CD14-positive monocyte (primary cell): ENCODE measurements at regions not wholly inside any gene's neighbourhood (a gene's known extent, or its start where the extent isn't known, plus 50 kb on each side); places are given as distances from the start of the nearest gene placed in this dataset.

Experiments used
- DNase-seq, 3 donors: peaks; one replicate each; pipeline ENCODE4 v3.0.0-alpha.2; 2011 to 2022
- H2AFZ ChIP-seq: 2 replicates; pipeline ENCODE4 v1.6.0; 2012; ENCODE audit warnings: mild to moderate bottlenecking, low read depth, low read length, inconsistent platforms; ENCODE audit not compliant: insufficient read depth, poor library complexity, severe bottlenecking
- H3K27ac ChIP-seq, 2 donors: 1 replicate in 1 of 2; 2 replicates in 1 of 2; pipeline ENCODE4 v1.5.1; 2012 to 2013; ENCODE audit warnings: low read length in 2 of 2, control low read depth in 1 of 2, inconsistent platforms in 1 of 2, low read depth in 1 of 2, mild to moderate bottlenecking in 1 of 2
- H3K27me3 ChIP-seq, 2 donors: one replicate each; pipeline versions ENCODE4 v1.6.0 to v1.6.1; 2011 to 2013; ENCODE audit warnings: low read length in 2 of 2; ENCODE audit not compliant: control insufficient read depth in 2 of 2, insufficient read depth in 2 of 2
- H3K36me3 ChIP-seq, 2 donors: replicated peaks in 1 of 2; 1 replicate in 1 of 2; 2 replicates in 1 of 2; pipeline versions ENCODE4 v1.5.1 to v1.6.1; 2012 to 2013; ENCODE audit warnings: low read length in 2 of 2, control low read depth in 1 of 2, inconsistent platforms in 1 of 2, mild to moderate bottlenecking in 1 of 2; ENCODE audit not compliant: insufficient read depth in 2 of 2, control insufficient read depth in 1 of 2
- H3K4me1 ChIP-seq, 2 donors: 1 replicate in 1 of 2; 2 replicates in 1 of 2; pipeline versions ENCODE4 v1.5.1 to v1.6.1; 2012 to 2013; ENCODE audit warnings: low read length in 2 of 2, control low read depth in 1 of 2, inconsistent platforms in 1 of 2, mild to moderate bottlenecking in 1 of 2, moderate library complexity in 1 of 2; ENCODE audit not compliant: insufficient read depth in 2 of 2, control insufficient read depth in 1 of 2
- H3K4me2 ChIP-seq: replicated peaks from 2 replicates; pipeline ENCODE3; 2012; ENCODE audit warnings: low read length, moderate library complexity, mild to moderate bottlenecking; ENCODE audit not compliant: poor library complexity, severe bottlenecking; ENCODE audit errors: extremely low read depth
- H3K4me3 ChIP-seq, 3 experiments: fragments of 200-600 bp in 1 of 3; sonication (generic) in 1 of 3; replicated peaks in 1 of 3; 1 replicate in 2 of 3; 2 replicates in 1 of 3; pipeline ENCODE4 v1.5.1; 2011 to 2013; ENCODE audit warnings: low read length in 3 of 3, mild to moderate bottlenecking in 3 of 3, control low read depth in 2 of 3, low read depth in 2 of 3, inconsistent platforms in 1 of 3, moderate library complexity in 1 of 3
- H3K79me2 ChIP-seq: 2 replicates; pipeline ENCODE4 v1.6.0; 2012; ENCODE audit warnings: mild to moderate bottlenecking, control low read depth, inconsistent platforms, low read length, moderate library complexity; ENCODE audit not compliant: insufficient read depth
- H3K9ac ChIP-seq: 2 replicates; pipeline ENCODE4 v1.6.0; 2017; ENCODE audit warnings: low read length, mild to moderate bottlenecking; ENCODE audit not compliant: insufficient read depth, poor library complexity, severe bottlenecking
- H3K9me3 ChIP-seq, 2 donors: replicated peaks in 1 of 2; 1 replicate in 1 of 2; 2 replicates in 1 of 2; pipeline versions ENCODE4 v1.5.1 to v1.6.1; 2012 to 2013; ENCODE audit warnings: low read length in 2 of 2, control low read depth in 1 of 2; ENCODE audit not compliant: control insufficient read depth in 1 of 2, insufficient read depth in 1 of 2
- H4K20me1 ChIP-seq: 2 replicates; pipeline ENCODE4 v1.6.0; 2012; ENCODE audit warnings: mild to moderate bottlenecking, low read length, control low read depth, moderate library complexity; ENCODE audit not compliant: insufficient read depth
- H3K27ac Mint-ChIP-seq, 7 donors: one replicate each; pipeline ENCODE4 v1.8.0; 2020; ENCODE audit warnings: mild to moderate bottlenecking in 7 of 7, mixed read lengths in 7 of 7, moderate library complexity in 6 of 7, inconsistent platforms in 2 of 7
- H3K27me3 Mint-ChIP-seq, 3 donors: one replicate each; pipeline ENCODE4 v1.8.0; 2021 to 2022; ENCODE audit warnings: low read depth in 3 of 3, mild to moderate bottlenecking in 3 of 3, mixed read lengths in 3 of 3, moderate library complexity in 3 of 3, inconsistent platforms in 1 of 3
- H3K36me3 Mint-ChIP-seq, 2 donors: one replicate each; pipeline ENCODE4 v1.8.0; 2020; ENCODE audit warnings: mixed read lengths in 2 of 2, inconsistent platforms in 1 of 2, mild to moderate bottlenecking in 1 of 2
- H3K4me1 Mint-ChIP-seq: one replicate; pipeline ENCODE4 v1.8.0; 2020; ENCODE audit warnings: mild to moderate bottlenecking, mixed read lengths
- H3K4me3 Mint-ChIP-seq, 2 donors: one replicate each; pipeline ENCODE4 v1.8.0; 2020; ENCODE audit warnings: mild to moderate bottlenecking in 2 of 2, mixed read lengths in 2 of 2, moderate library complexity in 1 of 2
- H3K9me3 Mint-ChIP-seq, 7 donors: one replicate each; pipeline ENCODE4 v1.8.0; 2020 to 2022; ENCODE audit warnings: mixed read lengths in 7 of 7, mild to moderate bottlenecking in 6 of 7, moderate library complexity in 6 of 7, inconsistent platforms in 2 of 7
- CTCF ChIP-seq: fragments of 200-600 bp; IDR thresholded peaks from one replicate; pipeline ENCODE4 v1.8.0; 2022; ENCODE audit warnings: antibody characterized with exemption, mild to moderate bottlenecking
- WGBS: methylation state at CpG from one replicate; pipeline ENCODE4 v1.1.5; 2013; ENCODE audit warnings: missing lambda C conversion rate; ENCODE audit not compliant: insufficient coverage; 5-methylcytosine and 5-hydroxymethylcytosine counted together
- intact Hi-C, 2 donors: fragments of 100-400 bp; cut with micrococcal nuclease; formaldehyde crosslinking; loops; one replicate each; pipeline versions ENCODE4 v1.15.0 to v1.15.1; 2023

DNA sequence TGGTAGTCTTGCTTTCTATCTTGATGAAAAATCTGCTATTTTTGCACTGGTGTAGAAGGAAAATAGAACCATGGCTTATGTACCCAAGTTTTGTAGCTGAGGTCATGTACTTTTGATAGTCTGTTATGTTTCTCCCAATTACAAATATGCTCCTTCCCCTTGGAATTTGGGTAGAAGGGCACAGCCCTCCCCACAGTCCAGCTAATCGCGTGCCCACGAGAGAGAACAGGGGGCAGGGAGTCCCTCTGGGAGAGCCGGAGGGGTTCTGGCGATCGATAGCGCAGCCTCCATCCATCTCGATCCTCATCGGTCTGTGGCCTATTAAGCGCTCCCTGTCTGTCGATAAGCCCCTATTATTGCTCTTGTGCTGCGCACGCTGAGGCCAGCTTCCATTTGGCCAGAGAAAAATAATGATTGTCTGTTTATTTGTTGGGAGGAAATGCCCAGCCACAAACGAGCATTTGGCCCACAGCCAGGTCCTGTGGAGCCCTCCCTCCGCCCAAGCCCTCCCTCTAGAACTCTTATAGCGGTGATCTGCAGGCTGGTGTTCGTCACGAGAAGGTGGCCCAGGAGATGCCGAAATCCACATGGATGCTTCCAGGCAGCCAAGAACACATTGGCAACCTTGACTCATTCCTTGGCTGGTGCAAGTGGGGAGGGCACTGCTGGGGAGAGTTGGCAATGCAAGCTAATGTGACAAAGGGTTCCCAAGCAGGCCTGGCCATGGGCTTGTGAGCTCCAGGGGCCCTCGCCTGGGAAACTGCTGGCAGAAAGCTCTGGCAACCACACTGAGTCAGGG, 134.7 kb upstream of the TNR start:
- Histone ChIP-seq H3K4me2 (no peak overlapping the region), H3K27ac (no peak overlapping the region), H3K4me1 (no peaks in the 10 kb centered on the region), H2AFZ (no peak overlapping the region), H3K79me2 (no peaks in the 10 kb centered on the region), H3K27me3 (no peaks in the 10 kb centered on the region), H3K4me3 (no peak overlapping the region), H3K36me3 (no peaks in the 10 kb centered on the region), H3K9ac (no peak overlapping the region), H4K20me1 (no peaks in the 10 kb centered on the region), H3K9me3 (no peaks in the 10 kb centered on the region)
- Mint-ChIP-seq H3K9me3 (peaks cover 0 to 3% (median 0%) of the 10 kb centered on the region in 7 donors), H3K4me1 (no peaks in the 10 kb centered on the region), H3K27me3 (peaks cover 2 to 6% (median 5%) of the 10 kb centered on the region in 3 donors), H3K36me3 (no peaks in the 10 kb centered on the region), H3K27ac (no peak overlapping the region), H3K4me3 (no peak overlapping the region)
- intact Hi-C loops, result no loop called here
- no peak for DNase-seq
- no peak for TF ChIP-seq CTCF
- 93% methylated on average over 14 of the region's 20 CpGs for WGBS

- no peaks in the 10 kb centered on the region for H4K20me1 ChIP-seq
- no peaks in the 10 kb centered on the region for H3K9me3 ChIP-seq
- H3K27ac Mint-ChIP-seq, result no peak overlapping the region
- no peaks in the 10 kb centered on the region for H3K27me3 ChIP-seq
- intact Hi-C loops, result no loop called here
- no peak overlapping the region for H3K9ac ChIP-seq
- no peaks in the 10 kb centered on the region for H3K4me1 ChIP-seq
- no peak for TF ChIP-seq CTCF
- H3K27ac ChIP-seq, result no peak overlapping the region
- no peak overlapping the region for H3K4me2 ChIP-seq
- H3K27me3 Mint-ChIP-seq, result peaks cover 0 to 4% (median 2%) of the 10 kb centered on the region in 3 donors
- no peak overlapping the region for H2AFZ ChIP-seq
- no peak for DNase-seq
- no peaks in the 10 kb centered on the region for H3K36me3 Mint-ChIP-seq
- WGBS, result 90% methylated on average over 2 of the region's 6 CpGs
- H3K4me3 Mint-ChIP-seq, result no peak overlapping the region
- H3K79me2 ChIP-seq, result no peaks in the 10 kb centered on the region
- H3K36me3 ChIP-seq, result no peaks in the 10 kb centered on the region
- H3K4me1 Mint-ChIP-seq, result no peaks in the 10 kb centered on the region
- no peak overlapping the region for H3K4me3 ChIP-seq
- H3K9me3 Mint-ChIP-seq, result peaks cover 0 to 3% (median 0%) of the 10 kb centered on the region in 7 donors
Observed at GRCh38 chr1:175875556-175875955, 132.2 kb upstream of the TNR start.
